Naive thymus-derived CD8-positive, alpha-beta T cell (primary cell): ENCODE measurements at regions not wholly inside any gene's neighbourhood (a gene's known extent, or its start where the extent isn't known, plus 50 kb on each side); places are given as distances from the start of the nearest gene placed in this dataset.

Source experiments
- ATAC-seq, 2 donors: fragments of 150-1000 bp; cut with Tn5 transposase in 1 of 2; sonication (Bioruptor Pico), chemical (Tn5 transposase) in 1 of 2; 1 replicate in 1 of 2; 2 replicates in 1 of 2; pipeline ENCODE4 v1.10.0; 2021; ENCODE audit warnings: mild to moderate bottlenecking in 2 of 2, moderate library complexity in 2 of 2
- POLR2A ChIA-PET: fragments of 350-600 bp; sonication (Branson Sonifier 250); formaldehyde crosslinking; loops from one replicate; lab custom pipeline; 2021; ENCODE audit warnings: antibody characterized with exemption; lab: Charles Lee
- DNase-seq, 10 donors: peaks; one replicate each; pipeline versions ENCODE4 v3.0.0 to v3.0.0-alpha.2; 2020 to 2022
- H3K27ac Mint-ChIP-seq, 10 donors: one replicate each; pipeline ENCODE4 v1.8.0; 2020 to 2022; ENCODE audit warnings: mild to moderate bottlenecking in 10 of 10, mixed read lengths in 10 of 10, moderate library complexity in 4 of 10, inconsistent platforms in 1 of 10
- H3K27me3 Mint-ChIP-seq, 5 donors: one replicate each; pipeline ENCODE4 v1.8.0; 2021 to 2022; ENCODE audit warnings: mixed read lengths in 5 of 5
- H3K36me3 Mint-ChIP-seq, 3 donors: one replicate each; pipeline ENCODE4 v1.8.0; 2020 to 2022; ENCODE audit warnings: mixed read lengths in 3 of 3, mild to moderate bottlenecking in 2 of 3, inconsistent platforms in 1 of 3
- H3K4me1 Mint-ChIP-seq, 4 donors: one replicate each; pipeline ENCODE4 v1.8.0; 2021 to 2022; ENCODE audit warnings: mixed read lengths in 4 of 4
- H3K4me3 Mint-ChIP-seq, 10 donors: one replicate each; pipeline ENCODE4 v1.8.0; 2020 to 2022; ENCODE audit warnings: mild to moderate bottlenecking in 10 of 10, mixed read lengths in 10 of 10, moderate library complexity in 6 of 10, inconsistent platforms in 1 of 10
- H3K9me3 Mint-ChIP-seq, 9 donors: one replicate each; pipeline ENCODE4 v1.8.0; 2020 to 2022; ENCODE audit warnings: mixed read lengths in 9 of 9, mild to moderate bottlenecking in 3 of 9, inconsistent platforms in 1 of 9, moderate library complexity in 1 of 9

DNA sequence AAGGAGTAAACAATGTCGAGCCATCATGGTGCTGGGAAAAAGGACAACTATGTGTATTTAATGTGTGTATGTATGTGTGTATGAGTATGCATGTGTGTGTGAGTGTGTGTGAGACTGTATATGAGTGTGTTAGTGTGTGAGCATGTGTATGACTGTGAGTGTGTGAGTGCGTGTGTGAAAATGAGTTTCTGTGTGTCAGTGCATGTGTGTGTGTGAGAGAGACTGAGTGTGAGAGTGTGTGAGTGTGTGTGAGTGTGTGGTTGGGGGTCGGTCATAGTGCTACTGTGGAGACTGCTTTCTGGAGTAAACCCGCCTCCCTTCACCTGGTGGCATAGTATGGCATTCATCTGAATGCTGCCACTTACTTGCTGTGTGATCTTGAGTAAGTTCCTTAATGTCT lies 567.4 kb downstream of the FGF9 start:
- POLR2A ChIA-PET = no interaction called here
- H3K36me3 Mint-ChIP-seq = no peaks in the 10 kb centered on the region

DNA sequence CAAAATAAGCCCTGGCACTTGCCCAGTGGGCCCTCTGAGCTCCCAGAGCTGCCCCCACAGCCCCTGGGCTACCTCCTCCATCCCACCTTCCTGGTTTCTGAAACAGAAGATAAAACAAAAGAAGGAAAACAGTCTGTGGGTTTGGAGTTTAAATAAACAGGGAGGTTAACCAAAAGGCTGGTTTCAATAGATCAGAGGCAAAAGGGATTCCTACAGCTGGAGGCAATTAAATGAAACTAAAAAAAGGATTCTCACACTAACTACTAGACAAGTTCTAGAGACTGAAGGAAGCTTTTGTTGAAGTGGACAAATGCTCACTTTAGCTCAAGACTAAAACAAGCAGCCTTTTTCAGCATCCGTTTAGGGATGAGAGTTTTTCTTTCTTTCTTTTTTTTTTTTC lies 569.8 kb downstream of the FGF9 start:
- no peak for ATAC-seq
- POLR2A ChIA-PET = no interaction called here
- peak overlapping the region in 1 of 10 donors; percentile 29 for H3K27ac Mint-ChIP-seq

More for the DNA sequence above, 567.4 kb downstream of the FGF9 start:
- peaks cover 0 to 1% (median 0%) of the 10 kb centered on the region in 9 donors for H3K9me3 Mint-ChIP-seq
- DNase-seq = no peak
- no peak overlapping the region for H3K27ac Mint-ChIP-seq
- H3K27me3 Mint-ChIP-seq = peaks cover 0 to 4% (median 2%) of the 10 kb centered on the region in 5 donors
- H3K4me3 Mint-ChIP-seq = no peak overlapping the region
- peaks cover 6 to 10% (median 9%) of the 10 kb centered on the region in 4 donors for H3K4me1 Mint-ChIP-seq
- no peak for ATAC-seq

DNA sequence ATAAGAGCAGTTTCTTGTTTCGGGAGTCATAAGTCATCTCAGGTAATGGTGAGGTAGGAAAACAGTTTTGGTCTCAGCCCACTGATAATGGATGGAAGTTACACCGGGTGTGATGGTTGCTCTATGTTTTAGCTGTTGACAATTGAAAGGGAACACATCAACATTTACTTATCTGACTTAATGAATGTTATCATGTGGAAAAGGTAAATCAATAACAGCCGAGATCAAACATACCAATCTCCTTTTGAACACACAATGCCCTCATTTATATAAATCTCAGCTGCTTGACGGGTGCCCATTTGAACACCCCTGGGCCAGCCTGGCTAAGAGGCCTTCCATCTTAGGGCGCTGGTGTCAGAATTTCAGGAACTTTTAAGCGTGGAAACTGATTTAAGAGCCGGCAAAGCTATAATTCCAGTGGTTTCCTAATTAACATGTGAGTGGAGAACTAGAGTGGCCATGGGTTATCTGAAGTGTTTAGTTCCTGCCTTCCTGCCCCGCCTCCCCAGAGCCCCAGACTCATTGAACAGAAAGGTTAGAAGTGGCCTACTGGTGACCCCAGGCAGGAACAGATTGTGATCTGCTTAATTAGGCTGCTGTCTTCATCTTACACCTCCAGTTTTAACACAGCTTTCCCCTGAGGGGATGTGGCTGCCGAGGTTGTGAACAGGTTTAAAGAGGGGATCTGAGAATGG lies 572.7 kb downstream of the FGF9 start:
- no peak for ATAC-seq
- Mint-ChIP-seq H3K4me3 (no peak overlapping the region), H3K27me3 (peaks cover 0 to 2% (median 0%) of the 10 kb centered on the region in 5 donors), H3K9me3 (peaks cover 0 to 2% (median 0%) of the 10 kb centered on the region in 9 donors), H3K36me3 (no peaks in the 10 kb centered on the region), H3K27ac (peak overlapping the region in 1 of 10 donors; percentile 22), H3K4me1 (peaks cover 0 to 21% (median 4%) of the 10 kb centered on the region in 4 donors)
- no peak for DNase-seq
- POLR2A ChIA-PET = no interaction called here

More for the DNA sequence above, 569.8 kb downstream of the FGF9 start:
- Mint-ChIP-seq H3K4me1 (peaks cover 3 to 11% (median 7%) of the 10 kb centered on the region in 4 donors), H3K9me3 (peaks cover 0 to 2% (median 0%) of the 10 kb centered on the region in 9 donors), H3K4me3 (no peak overlapping the region), H3K27me3 (peaks cover 0 to 4% (median 2%) of the 10 kb centered on the region in 5 donors), H3K36me3 (no peaks in the 10 kb centered on the region)
- DNase-seq = no peak

DNA sequence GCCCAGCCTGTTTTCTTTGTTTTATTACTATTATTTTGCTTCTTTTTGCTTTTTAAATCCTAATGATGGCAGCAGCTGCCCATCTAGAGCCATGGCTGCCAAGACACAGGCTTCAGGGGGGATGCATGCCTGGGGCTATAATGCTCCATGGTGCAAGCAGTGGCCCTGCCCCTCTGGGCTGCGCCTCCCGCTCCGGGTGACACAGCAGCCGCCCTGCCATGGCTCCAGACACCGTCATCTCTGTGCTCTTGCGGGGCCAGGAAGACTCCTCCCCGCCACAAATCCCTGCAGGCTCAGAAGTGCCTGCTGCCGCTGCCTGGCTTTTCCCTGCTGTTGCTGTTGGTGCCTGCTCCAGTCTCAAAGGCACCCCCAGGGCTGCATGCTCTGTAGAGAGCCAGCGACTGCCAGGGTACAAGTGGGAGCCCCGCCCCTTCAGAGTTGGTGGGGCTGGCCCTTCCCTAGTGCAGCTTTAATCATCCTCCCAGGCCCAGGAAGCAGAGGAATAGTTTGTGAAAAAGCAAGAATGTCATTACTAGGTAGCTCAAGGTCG lies 581.5 kb downstream of the FGF9 start:
- Mint-ChIP-seq H3K9me3 (no peaks in the 10 kb centered on the region), H3K36me3 (no peaks in the 10 kb centered on the region), H3K27ac (peak overlapping the region in 2 of 10 donors; percentile 20 to 58), H3K27me3 (peaks cover 0 to 2% (median 0%) of the 10 kb centered on the region in 5 donors), H3K4me1 (peaks cover 0 to 11% (median 2%) of the 10 kb centered on the region in 4 donors), H3K4me3 (no peak overlapping the region)
- DNase-seq (no peak), ATAC-seq (no peak)
- POLR2A ChIA-PET = no interaction called here

DNA sequence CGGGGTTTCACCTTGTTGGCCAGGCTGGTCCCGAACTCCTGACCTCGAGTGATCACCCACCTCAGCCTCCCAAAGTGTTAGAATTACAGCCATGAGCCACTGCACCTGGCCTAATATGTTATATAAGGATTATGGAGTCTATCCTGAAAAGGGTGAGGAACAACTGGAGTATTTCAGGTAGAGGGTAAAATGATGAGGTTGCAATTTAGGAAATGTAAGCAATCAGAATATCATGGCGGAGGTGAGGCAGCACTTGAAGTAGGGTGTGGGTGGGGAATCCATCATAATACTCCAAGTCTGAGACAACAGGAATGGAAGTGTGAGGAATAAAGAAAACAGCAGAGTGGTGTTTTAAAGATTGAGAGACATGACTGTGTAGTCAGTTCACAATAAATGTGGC lies 582.2 kb downstream of the FGF9 start:
- H3K36me3 Mint-ChIP-seq = no peaks in the 10 kb centered on the region
- peaks cover 0 to 2% (median 0%) of the 10 kb centered on the region in 5 donors for H3K27me3 Mint-ChIP-seq
- no peaks in the 10 kb centered on the region for H3K9me3 Mint-ChIP-seq
- H3K27ac Mint-ChIP-seq = peak overlapping the region in 1 of 10 donors; percentile 61
- POLR2A ChIA-PET = no interaction called here
- H3K4me3 Mint-ChIP-seq = no peak overlapping the region
- ATAC-seq = no peak
- no peak for DNase-seq
- H3K4me1 Mint-ChIP-seq = peaks cover 0 to 4% (median 2%) of the 10 kb centered on the region in 4 donors

DNA sequence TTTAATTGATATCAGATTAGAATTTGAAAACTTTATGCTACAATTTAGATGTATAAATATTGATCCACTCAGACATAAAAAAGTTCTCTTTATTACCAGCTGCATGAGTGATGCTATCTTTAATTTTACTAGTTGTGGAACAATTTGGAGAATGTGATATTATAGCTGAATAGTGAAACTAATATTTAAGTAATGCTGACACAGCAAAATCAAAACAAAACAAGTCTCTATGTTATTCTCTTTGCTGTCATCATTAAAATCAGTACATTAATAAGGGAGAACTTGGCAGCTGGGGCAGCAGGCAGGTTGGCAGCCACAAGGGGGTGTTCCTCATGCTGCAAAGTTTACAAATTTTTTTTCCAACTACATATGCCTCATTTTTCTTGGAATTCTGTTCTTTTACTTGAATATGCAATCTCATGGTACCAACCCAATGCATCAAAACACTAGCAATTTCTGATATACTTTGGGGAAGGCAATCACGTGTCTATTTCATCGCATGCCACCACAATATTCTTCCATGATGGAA lies 585.3 kb downstream of the FGF9 start:
- Mint-ChIP-seq H3K4me1 (peaks cover 0 to 1% (median 0%) of the 10 kb centered on the region in 4 donors), H3K27ac (no peak overlapping the region), H3K4me3 (no peak overlapping the region), H3K27me3 (peaks cover 0 to 2% (median 0%) of the 10 kb centered on the region in 5 donors), H3K36me3 (peaks cover 0 to 3% (median 0%) of the 10 kb centered on the region in 3 donors), H3K9me3 (peaks cover 0 to 1% (median 0%) of the 10 kb centered on the region in 9 donors)
- ATAC-seq (no peak), DNase-seq (no peak)
- POLR2A ChIA-PET = no interaction called here

DNA sequence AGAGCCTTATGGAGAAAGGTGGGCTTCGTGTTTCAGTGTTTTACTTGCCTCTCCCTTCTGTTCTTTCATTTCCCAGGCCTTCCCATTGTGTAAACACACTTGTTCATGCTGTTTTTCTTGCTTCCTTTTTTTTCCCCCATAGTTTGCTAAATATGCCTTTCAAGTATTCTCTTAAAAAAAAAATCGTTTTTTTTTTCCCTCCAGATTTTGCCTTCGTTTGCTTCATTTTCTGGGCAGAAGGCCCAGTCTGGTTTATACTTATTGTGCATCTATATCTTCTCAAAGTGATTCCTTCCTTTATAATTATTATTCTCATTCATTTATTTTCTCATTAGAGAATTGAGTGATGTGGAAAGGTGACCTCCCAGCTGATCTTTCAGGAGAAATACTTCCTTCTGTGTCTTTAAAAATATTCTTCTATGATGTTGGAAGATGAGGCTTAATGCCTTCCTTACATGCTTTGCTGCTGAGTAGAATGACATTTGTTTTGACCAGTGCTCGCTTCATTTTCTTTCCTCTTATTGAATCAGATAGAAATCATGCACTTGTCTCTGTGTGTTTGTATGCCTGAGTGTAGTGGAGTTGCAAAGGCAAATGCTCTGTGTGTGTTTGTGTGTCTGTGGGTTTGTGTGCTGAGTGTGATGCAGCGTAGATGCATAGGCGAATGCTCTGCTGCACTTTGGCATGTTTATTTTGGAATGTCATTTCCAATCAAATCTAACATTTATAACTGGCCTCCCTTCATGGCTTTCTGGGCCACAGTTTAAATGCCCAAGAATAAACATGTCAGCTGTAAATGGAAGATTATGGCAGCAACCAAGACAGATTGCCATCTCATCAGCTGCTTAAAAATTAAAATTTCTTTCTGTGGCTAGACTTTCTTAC lies 591.4 kb downstream of the FGF9 start:
- DNase-seq (no peak), ATAC-seq (no peak)
- peaks cover 0 to 3% (median 0%) of the 10 kb centered on the region in 3 donors for H3K36me3 Mint-ChIP-seq
- no peaks in the 10 kb centered on the region for H3K4me1 Mint-ChIP-seq
- POLR2A ChIA-PET = no interaction called here
- H3K27me3 Mint-ChIP-seq = no peaks in the 10 kb centered on the region
- no peak overlapping the region for H3K4me3 Mint-ChIP-seq
- H3K27ac Mint-ChIP-seq = peak overlapping the region in 1 of 10 donors; percentile 75
- H3K9me3 Mint-ChIP-seq = peaks cover 0 to 1% (median 0%) of the 10 kb centered on the region in 9 donors

DNA sequence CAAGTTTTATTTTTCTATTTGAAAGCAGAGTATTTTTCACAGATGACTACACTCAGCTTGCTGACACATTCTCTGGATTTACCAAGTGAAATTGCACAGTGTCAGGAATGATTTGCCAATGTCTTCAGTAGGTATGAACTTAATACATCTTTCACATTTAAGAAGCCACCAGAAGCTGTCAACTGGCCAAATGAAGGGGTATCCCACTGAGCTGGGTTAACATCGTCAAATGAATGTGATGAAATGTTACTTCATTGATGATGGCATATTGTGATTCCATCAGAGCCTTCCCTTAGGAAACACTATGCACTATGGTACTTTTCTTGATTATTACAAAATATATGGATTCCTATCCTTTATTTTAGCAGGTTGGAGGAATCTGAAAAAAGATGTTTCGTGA lies 592.3 kb downstream of the FGF9 start:
- Mint-ChIP-seq H3K36me3 (peaks cover 0 to 3% (median 0%) of the 10 kb centered on the region in 3 donors), H3K4me3 (no peak overlapping the region), H3K27ac (no peak overlapping the region), H3K4me1 (no peaks in the 10 kb centered on the region), H3K9me3 (peaks cover 0 to 2% (median 0%) of the 10 kb centered on the region in 9 donors), H3K27me3 (no peaks in the 10 kb centered on the region)
- DNase-seq = no peak
- POLR2A ChIA-PET = no interaction called here
- no peak for ATAC-seq

DNA sequence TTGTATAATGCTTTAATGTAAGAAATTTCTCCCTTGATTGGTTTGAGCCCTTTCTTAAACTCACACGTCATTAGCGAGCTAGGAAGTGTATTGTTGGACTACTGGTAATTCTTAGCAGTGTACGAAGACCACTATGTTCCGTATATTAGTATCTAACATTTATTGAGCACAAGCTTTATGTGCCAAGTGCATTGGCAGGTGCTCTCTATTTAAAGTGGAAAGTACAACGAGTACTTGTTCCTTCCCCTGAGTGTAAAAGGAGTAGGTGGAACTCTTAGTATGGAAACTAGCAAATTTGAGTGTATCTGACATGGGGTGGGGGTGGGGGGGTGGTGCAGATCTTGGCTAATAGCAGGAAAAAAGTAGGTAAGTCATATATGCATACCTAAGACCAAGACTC lies 594.7 kb downstream of the FGF9 start:
- POLR2A ChIA-PET = no interaction called here
- no peaks in the 10 kb centered on the region for H3K36me3 Mint-ChIP-seq

DNA sequence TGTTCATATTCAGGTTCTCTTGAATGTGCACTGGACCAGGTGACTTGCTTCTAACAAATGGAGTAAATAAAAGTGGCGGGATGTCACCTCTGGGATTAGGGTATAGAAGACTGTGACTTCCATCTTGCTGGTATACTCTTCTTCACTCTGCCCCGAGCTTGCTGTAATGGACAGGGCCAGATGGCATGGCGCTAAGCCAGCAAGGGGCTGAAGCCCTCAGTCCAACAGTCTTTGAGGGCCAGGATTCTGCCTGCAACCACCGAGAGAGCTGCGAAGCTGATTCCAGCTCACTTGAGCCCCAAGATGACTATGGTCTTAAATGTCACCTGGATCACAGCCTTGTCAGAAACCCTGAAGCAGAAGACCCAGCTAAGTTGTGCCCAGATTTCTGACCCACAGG lies 600.0 kb downstream of the FGF9 start:
- DNase-seq = no peak
- Mint-ChIP-seq H3K27me3 (no peaks in the 10 kb centered on the region), H3K4me1 (peaks cover 0 to 5% (median 2%) of the 10 kb centered on the region in 4 donors), H3K36me3 (no peaks in the 10 kb centered on the region), H3K9me3 (peaks cover 0 to 2% (median 0%) of the 10 kb centered on the region in 9 donors), H3K27ac (peak overlapping the region in 1 of 10 donors; percentile 31), H3K4me3 (no peak overlapping the region)
- ATAC-seq = no peak
- POLR2A ChIA-PET = no interaction called here

More for the DNA sequence above, 594.7 kb downstream of the FGF9 start:
- Mint-ChIP-seq H3K9me3 (peaks cover 0 to 2% (median 0%) of the 10 kb centered on the region in 9 donors), H3K4me3 (no peak overlapping the region), H3K4me1 (no peaks in the 10 kb centered on the region), H3K27me3 (no peaks in the 10 kb centered on the region), H3K27ac (no peak overlapping the region)
- no peak for DNase-seq
- no peak for ATAC-seq

DNA sequence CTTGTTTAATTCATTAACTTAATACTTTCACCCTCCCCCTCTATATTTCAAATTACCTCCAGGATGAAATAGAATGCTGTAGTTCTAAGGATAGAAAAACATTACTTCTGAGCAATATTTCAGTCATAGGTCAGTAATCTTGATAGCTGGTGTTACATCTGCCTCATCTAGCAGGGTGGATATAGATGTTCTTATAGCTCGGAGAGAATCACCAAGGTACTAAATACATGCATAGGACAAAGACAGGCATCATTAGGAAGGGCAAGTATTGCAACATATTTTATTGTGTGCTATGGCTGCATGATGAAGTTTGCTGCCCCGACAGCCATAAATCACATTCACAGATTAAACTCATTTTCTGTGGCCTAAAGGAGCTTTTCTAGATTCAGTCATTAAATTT lies 601.0 kb downstream of the FGF9 start:
- H3K9me3 Mint-ChIP-seq = peaks cover 0 to 2% (median 0%) of the 10 kb centered on the region in 9 donors
- no peak for DNase-seq
- ATAC-seq = no peak
- no peak overlapping the region for H3K4me3 Mint-ChIP-seq
- H3K27me3 Mint-ChIP-seq = no peaks in the 10 kb centered on the region
- peaks cover under 1 to 5% (median 2%) of the 10 kb centered on the region in 4 donors for H3K4me1 Mint-ChIP-seq
- H3K27ac Mint-ChIP-seq = peak overlapping the region in 1 of 10 donors; percentile 17
- no peaks in the 10 kb centered on the region for H3K36me3 Mint-ChIP-seq
- POLR2A ChIA-PET = no interaction called here

DNA sequence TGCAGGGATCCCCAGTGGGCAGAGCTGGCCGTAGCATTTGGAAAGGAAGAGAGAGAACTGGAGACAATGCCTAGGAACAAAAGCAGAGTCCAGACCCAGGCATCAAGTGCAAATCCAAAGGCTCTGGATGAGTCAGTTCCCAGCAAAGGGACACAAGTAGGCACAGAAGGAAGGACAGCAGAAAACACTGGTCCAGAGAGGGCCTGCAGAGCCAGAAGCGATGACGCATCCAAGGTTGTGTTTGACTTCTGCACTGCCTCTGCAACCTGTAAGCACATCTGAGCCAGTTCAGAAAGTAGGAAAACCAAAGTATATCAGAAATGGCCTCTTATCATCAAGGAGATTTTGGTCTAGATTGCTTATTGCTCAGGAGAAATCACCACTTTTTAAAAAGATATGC lies 604.5 kb downstream of the FGF9 start:
- no peak for ATAC-seq
- Mint-ChIP-seq H3K36me3 (no peaks in the 10 kb centered on the region), H3K27me3 (no peaks in the 10 kb centered on the region), H3K4me3 (no peak overlapping the region), H3K27ac (peak overlapping the region in 2 of 10 donors; percentile 3 to 7), H3K9me3 (no peaks in the 10 kb centered on the region), H3K4me1 (peaks cover 3 to 20% (median 15%) of the 10 kb centered on the region in 4 donors)
- POLR2A ChIA-PET = no interaction called here
- no peak for DNase-seq
